Heart left ventricle (tissue), 13 donors: ENCODE measurements at regions not wholly inside any gene's neighbourhood (a gene's known extent, or its start where the extent isn't known, plus 50 kb on each side); places are given as distances from the start of the nearest gene placed in this dataset.

Experiments used
- POLR2A ChIP-seq, 2 donors: fragments of 450-650 bp; IDR thresholded peaks; one replicate each; pipeline ENCODE4 v1.6.1; 2017; ENCODE audit warnings: antibody characterized with exemption in 2 of 2, mild to moderate bottlenecking in 2 of 2, moderate library complexity in 2 of 2
- TF ChIP-seq, protein P1 (sequence below), 12 donors: fragments of 200-600 bp; sonication (generic) in 4 of 12; IDR thresholded peaks; one replicate each; pipeline versions ENCODE4 v1.5.0 to v1.8.0; 2018 to 2022; ENCODE audit warnings: antibody characterized with exemption in 12 of 12, mild to moderate bottlenecking in 5 of 12
- donor health status: ischemic (EF 13 %, LVEDD 7.1; RV severe dilation, severe dysfunction).
- donor health status: DM: no; HTN: yes; CAD: no.
- donor health status: DM: no; HTN: no; CAD: no.
- donor health status: ischemic (EF 25% LVEDD 6.9; RV normal size, moderate dysfunction).
- donor health status: ischemic (EF 25% LVEDD 5.7; RV mildly dilated, moderate dysfunction).
- donor health status: ischemic (EF 35%, LVEDD 5.7; RV mildly dilated, moderate dysfunction).
- donor health status: nonischemic (EF 11% LVEDD 7.7; RV severe dilation, severe dysfunction).
- donor health status: DM: yes; HTN: yes; CAD: no.
- donor health status: PGD.
- donor health status: ischemic (EF 29% LVEDD 5.4; RV normal size, mild dysfunction).
- donor health status: nonischemic (EF 23%, LVEDD 6.1; RV moderate dilation, normal function).

DNA sequence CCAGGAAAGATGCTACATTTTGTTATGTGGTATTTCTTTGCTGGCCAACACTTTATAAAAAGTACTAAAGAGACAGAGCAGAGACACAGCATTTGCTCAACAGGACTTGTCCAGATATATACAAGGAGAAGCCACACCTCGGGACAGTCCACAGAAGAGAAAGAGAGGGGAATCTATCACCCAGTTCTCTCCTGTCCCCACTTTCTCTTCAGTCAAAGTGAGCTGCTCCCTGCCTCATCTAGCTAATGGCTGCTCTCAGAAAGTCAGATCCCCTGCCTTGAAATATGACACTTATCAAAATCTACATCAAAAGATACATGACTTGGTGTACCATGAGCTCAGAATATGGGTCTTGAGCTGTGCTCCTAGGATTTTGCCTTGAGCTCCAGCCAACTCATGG lies 86.7 kb upstream of the SPDL1 start:
- TF ChIP-seq, protein P1, sequence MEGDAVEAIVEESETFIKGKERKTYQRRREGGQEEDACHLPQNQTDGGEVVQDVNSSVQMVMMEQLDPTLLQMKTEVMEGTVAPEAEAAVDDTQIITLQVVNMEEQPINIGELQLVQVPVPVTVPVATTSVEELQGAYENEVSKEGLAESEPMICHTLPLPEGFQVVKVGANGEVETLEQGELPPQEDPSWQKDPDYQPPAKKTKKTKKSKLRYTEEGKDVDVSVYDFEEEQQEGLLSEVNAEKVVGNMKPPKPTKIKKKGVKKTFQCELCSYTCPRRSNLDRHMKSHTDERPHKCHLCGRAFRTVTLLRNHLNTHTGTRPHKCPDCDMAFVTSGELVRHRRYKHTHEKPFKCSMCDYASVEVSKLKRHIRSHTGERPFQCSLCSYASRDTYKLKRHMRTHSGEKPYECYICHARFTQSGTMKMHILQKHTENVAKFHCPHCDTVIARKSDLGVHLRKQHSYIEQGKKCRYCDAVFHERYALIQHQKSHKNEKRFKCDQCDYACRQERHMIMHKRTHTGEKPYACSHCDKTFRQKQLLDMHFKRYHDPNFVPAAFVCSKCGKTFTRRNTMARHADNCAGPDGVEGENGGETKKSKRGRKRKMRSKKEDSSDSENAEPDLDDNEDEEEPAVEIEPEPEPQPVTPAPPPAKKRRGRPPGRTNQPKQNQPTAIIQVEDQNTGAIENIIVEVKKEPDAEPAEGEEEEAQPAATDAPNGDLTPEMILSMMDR (IDR thresholded peaks at IDR 0.05): no peak
- TF ChIP-seq POLR2A (IDR thresholded peaks at IDR 0.05): no peak
